IPS-NIHi7 (cell line): ENCODE measurements at regions not wholly inside any gene's neighbourhood (a gene's known extent, or its start where the extent isn't known, plus 50 kb on each side); places are given as distances from the start of the nearest gene placed in this dataset.

ENCODE experiments used
- DNase-seq: peaks from one replicate; pipeline ENCODE4 v3.0.0; 2012; ENCODE audit warnings: mixed read lengths; ENCODE audit errors: extremely low spot score

GRCh38 chr10:88200312-88201032 lies 337.0 kb downstream of the PTEN start:
- DNase-seq = no peak

GRCh38 chr10:88205842-88206446 lies 342.5 kb downstream of the PTEN start:
- no peak for DNase-seq

- no peak for DNase-seq
These were observed 343.7 kb downstream of the PTEN start for GRCh38 chr10:88207121-88207546.

- DNase-seq = no peak
These were observed 345.8 kb downstream of the PTEN start for GRCh38 chr10:88209231-88209630.

GRCh38 chr10:88209837-88210561 lies 346.6 kb downstream of the PTEN start:
- no peak for DNase-seq

- DNase-seq = no peak
These were observed 347.8 kb downstream of the PTEN start for GRCh38 chr10:88211230-88211629.

GRCh38 chr10:88212069-88212468 lies 348.6 kb downstream of the PTEN start:
- no peak for DNase-seq

- no peak for DNase-seq
These were observed 349.7 kb downstream of the PTEN start for GRCh38 chr10:88213065-88213605.

- no peak for DNase-seq
These were observed 353.6 kb downstream of the PTEN start for GRCh38 chr10:88216976-88217375.

- DNase-seq = no peak
These were observed 354.9 kb downstream of the PTEN start for GRCh38 chr10:88218362-88218761.

- no peak for DNase-seq
These were observed 356.3 kb downstream of the PTEN start for GRCh38 chr10:88219753-88220152.

GRCh38 chr10:88221010-88221973 lies 357.9 kb downstream of the PTEN start:
- DNase-seq = no peak

GRCh38 chr10:88222881-88223280 lies 359.5 kb downstream of the PTEN start:
- no peak for DNase-seq
